ENCODE measurements at regions not wholly inside any gene's neighbourhood (a gene's known extent, or its start where the extent isn't known, plus 50 kb on each side); places are given as distances from the start of the nearest gene placed in this dataset.

DNA sequence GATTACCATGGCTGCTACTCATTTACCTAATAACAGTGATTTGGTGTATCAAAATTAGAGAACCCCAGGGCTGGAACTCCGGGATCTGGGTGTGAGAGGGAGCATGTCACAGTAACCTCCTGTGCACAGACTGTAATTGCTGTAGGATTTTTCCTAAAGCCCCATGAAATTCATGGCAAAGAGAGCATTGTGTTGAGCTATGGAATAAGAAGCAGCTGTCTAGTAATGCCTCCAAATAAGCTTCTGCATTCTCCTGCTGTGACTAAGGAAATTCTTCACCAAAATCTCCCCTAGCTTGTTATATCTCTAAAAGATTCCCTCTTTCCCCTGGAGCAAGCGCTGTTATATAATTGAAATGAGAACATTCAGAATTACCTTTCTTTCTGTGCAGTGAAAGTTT lies 158.1 kb upstream of the SPATS2L start:
- TF ChIP-seq SUZ12 (IDR thresholded peaks at IDR 0.05; ENCODE audit: extremely low read depth, insufficient read depth, insufficient read length) = no peak
- TF ChIP-seq YY1 (IDR thresholded peaks at IDR 0.05; ENCODE audit: insufficient read depth, insufficient read length) = no peak
